Mesothelial cell of epicardium (in vitro differentiated cells): ENCODE measurements at regions not wholly inside any gene's neighbourhood (a gene's known extent, or its start where the extent isn't known, plus 50 kb on each side); places are given as distances from the start of the nearest gene placed in this dataset.
A peak's percentile ranks its signal among the peaks of the same experiment; 100 is the strongest.

Experiments
- DNase-seq, 2 experiments: peaks; one replicate each; pipeline ENCODE4 v3.0.0; 2021; ENCODE audit warnings: low spot score in 2 of 2; ENCODE audit not compliant: unreplicated experiment in 2 of 2
- H3K27ac Mint-ChIP-seq: 2 replicates; pipeline ENCODE4 v1.8.0; 2021; ENCODE audit warnings: mixed read lengths
- H3K27me3 Mint-ChIP-seq: 2 replicates; pipeline ENCODE4 v1.8.0; 2021; ENCODE audit warnings: low read depth, mixed read lengths
- H3K36me3 Mint-ChIP-seq: 2 replicates; pipeline ENCODE4 v1.8.0; 2021; ENCODE audit warnings: mixed read lengths
- H3K4me1 Mint-ChIP-seq: 2 replicates; pipeline ENCODE4 v1.8.0; 2021; ENCODE audit warnings: mixed read lengths
- H3K4me3 Mint-ChIP-seq: 2 replicates; pipeline ENCODE4 v1.8.0; 2021; ENCODE audit warnings: mild to moderate bottlenecking, moderate library complexity, mixed read lengths
- H3K9me3 Mint-ChIP-seq: 2 replicates; pipeline ENCODE4 v1.8.0; 2021; ENCODE audit warnings: mixed read lengths
- TF ChIP-seq, protein P1 (sequence below): fragments of 200-600 bp; sonication (generic); IDR thresholded peaks from one replicate; pipeline ENCODE4 v1.5.0; 2021; ENCODE audit warnings: antibody characterized with exemption; ENCODE audit not compliant: unreplicated experiment

GRCh38 chr5:87570366-87570765, 157.6 kb upstream of the CCNH start:
- H3K27me3 Mint-ChIP-seq, result no peaks in the 10 kb centered on the region
- no peak overlapping the region for H3K4me3 Mint-ChIP-seq
- H3K9me3 Mint-ChIP-seq, result no peaks in the 10 kb centered on the region
- DNase-seq, result no peak
- H3K36me3 Mint-ChIP-seq, result no peaks in the 10 kb centered on the region
- H3K27ac Mint-ChIP-seq, result no peak overlapping the region
- TF ChIP-seq, protein P1, sequence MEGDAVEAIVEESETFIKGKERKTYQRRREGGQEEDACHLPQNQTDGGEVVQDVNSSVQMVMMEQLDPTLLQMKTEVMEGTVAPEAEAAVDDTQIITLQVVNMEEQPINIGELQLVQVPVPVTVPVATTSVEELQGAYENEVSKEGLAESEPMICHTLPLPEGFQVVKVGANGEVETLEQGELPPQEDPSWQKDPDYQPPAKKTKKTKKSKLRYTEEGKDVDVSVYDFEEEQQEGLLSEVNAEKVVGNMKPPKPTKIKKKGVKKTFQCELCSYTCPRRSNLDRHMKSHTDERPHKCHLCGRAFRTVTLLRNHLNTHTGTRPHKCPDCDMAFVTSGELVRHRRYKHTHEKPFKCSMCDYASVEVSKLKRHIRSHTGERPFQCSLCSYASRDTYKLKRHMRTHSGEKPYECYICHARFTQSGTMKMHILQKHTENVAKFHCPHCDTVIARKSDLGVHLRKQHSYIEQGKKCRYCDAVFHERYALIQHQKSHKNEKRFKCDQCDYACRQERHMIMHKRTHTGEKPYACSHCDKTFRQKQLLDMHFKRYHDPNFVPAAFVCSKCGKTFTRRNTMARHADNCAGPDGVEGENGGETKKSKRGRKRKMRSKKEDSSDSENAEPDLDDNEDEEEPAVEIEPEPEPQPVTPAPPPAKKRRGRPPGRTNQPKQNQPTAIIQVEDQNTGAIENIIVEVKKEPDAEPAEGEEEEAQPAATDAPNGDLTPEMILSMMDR, result no peak
- no peaks in the 10 kb centered on the region for H3K4me1 Mint-ChIP-seq

DNA sequence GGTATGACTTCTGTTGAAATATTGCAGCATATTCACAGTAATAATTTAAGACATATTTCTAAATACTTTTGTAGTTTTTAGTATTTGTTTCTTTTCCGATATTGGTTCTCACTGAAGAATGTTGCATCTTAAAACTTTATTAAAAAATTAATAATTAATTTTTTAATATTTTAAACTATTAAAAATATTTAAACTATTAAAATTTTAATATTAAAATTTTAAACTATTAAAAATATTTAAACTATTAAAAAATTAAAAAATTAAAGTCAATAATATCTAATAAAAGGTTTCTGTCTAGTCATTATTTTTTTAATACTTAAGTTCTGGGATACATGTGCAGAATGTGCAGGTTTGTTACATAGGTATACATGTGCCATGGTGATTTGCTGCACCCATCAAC, 149.3 kb upstream of the CCNH start:
- Mint-ChIP-seq H3K4me3 (no peak overlapping the region), H3K27ac (no peak overlapping the region), H3K9me3 (peaks cover 7% of the 10 kb centered on the region), H3K27me3 (no peaks in the 10 kb centered on the region), H3K36me3 (no peaks in the 10 kb centered on the region), H3K4me1 (no peaks in the 10 kb centered on the region)
- TF ChIP-seq, protein P1, result no peak
- DNase-seq, result no peak

DNA sequence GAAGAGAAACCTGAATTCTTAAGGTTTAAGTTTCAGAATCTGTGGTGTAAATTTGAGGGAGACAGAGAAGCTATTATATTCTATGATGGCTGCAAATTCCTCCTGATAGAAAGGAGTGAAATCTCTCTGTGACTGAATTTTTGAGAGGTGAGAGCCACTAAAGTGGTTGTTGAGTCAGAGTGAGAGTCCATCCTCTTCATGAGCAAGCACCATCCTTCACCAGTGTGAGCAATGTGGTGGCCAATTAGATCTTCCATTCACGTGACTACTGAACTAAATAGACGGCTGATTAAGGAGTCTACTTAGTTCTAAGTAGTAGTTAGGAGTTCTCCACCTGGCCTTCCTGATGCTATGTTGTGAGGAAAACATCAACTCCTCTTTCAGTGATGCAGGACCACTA, 147.8 kb upstream of the CCNH start:
- H3K36me3 Mint-ChIP-seq, result no peaks in the 10 kb centered on the region
- H3K9me3 Mint-ChIP-seq, result peaks cover 7% of the 10 kb centered on the region
- no peak for DNase-seq
- no peaks in the 10 kb centered on the region for H3K4me1 Mint-ChIP-seq
- no peak overlapping the region for H3K4me3 Mint-ChIP-seq
- no peak overlapping the region for H3K27ac Mint-ChIP-seq
- H3K27me3 Mint-ChIP-seq, result no peaks in the 10 kb centered on the region
- TF ChIP-seq, protein P1, result no peak

DNA sequence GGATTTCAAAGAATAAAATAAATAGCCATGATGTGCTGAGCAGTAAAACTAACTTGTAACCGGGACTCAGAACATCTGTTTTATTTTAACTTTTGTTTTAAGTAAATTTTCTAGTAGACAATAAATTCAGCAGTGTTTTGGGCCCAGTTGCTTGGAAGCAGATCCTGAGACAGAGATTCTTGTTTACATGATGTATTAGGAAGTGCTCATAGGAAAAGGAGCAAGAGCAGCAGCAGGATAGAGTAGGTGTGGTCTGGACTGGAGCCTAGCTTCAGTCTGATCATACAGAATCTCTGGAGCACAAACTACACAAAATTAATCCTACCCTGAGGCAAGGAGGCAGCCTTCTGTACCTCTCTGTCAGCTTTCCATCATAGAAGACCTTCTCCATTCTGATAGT, 139.2 kb upstream of the CCNH start:
- TF ChIP-seq, protein P1, result no peak
- peaks cover 6% of the 10 kb centered on the region for H3K27me3 Mint-ChIP-seq
- no peak for DNase-seq
- H3K4me3 Mint-ChIP-seq, result no peak overlapping the region
- no peak overlapping the region for H3K27ac Mint-ChIP-seq
- peaks cover 3% of the 10 kb centered on the region for H3K4me1 Mint-ChIP-seq
- peaks cover 8% of the 10 kb centered on the region for H3K9me3 Mint-ChIP-seq
- H3K36me3 Mint-ChIP-seq, result no peaks in the 10 kb centered on the region

DNA sequence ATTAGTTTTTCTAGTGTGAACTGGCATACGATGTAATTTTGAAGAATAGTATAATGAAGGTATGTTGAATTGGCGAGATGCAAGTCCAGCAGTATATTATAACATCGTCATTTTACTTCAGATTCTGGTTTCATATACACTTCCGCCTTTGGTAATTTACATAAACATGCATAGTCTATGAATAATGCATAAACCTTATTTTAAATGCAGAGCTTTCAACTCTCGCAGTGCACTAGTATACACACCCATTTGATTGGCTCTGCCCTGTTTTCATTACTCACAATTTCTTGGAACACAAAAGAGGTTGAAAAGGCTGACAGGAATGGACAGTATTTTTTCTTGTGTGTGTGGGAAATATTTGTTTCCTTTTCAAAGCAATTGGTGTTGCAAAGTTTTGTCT, 128.9 kb upstream of the CCNH start:
- TF ChIP-seq, protein P1, result no peak
- Mint-ChIP-seq H3K27ac (no peak overlapping the region), H3K4me1 (peaks cover 18% of the 10 kb centered on the region), H3K4me3 (no peak overlapping the region), H3K36me3 (no peaks in the 10 kb centered on the region), H3K27me3 (no peaks in the 10 kb centered on the region), H3K9me3 (no peaks in the 10 kb centered on the region)
- no peak for DNase-seq

DNA sequence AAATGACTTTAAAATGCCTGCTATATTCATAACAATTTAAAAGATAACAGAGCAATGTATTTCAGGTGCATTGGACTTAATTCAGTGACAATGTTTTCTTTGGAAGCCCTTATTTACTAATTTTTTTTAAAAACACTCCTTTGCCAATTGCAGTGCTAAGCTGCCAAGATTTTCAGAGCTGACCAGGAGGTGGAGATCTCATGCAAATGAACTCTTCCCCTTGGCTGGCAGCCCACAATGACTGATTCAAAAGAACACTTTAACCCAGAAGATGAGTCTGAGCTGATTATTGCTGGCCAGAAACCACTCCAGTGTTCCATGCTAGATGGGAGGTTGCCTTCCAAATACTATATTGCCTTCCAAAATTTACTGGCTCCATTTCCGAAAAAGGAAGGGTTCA, 128.3 kb upstream of the CCNH start:
- TF ChIP-seq, protein P1, result no peak
- Mint-ChIP-seq H3K9me3 (no peaks in the 10 kb centered on the region), H3K4me3 (no peak overlapping the region), H3K36me3 (no peaks in the 10 kb centered on the region), H3K4me1 (peaks cover 16% of the 10 kb centered on the region), H3K27me3 (no peaks in the 10 kb centered on the region), H3K27ac (no peak overlapping the region)
- peak in 1 of 2 experiments; percentile 40 for DNase-seq
